Neural progenitor cell (in vitro differentiated cells): ENCODE measurements at regions not wholly inside any gene's neighbourhood (a gene's known extent, or its start where the extent isn't known, plus 50 kb on each side); places are given as distances from the start of the nearest gene placed in this dataset.

Experiments
- CTCF ChIP-seq: fragments of 200-600 bp; sonication (generic); IDR thresholded peaks from 2 replicates; pipeline ENCODE4 v1.5.1; 2017; ENCODE audit warnings: antibody characterized with exemption, mild to moderate bottlenecking
- EZH2 ChIP-seq: fragments of 200-600 bp; sonication (generic); IDR thresholded peaks from 2 replicates; pipeline ENCODE4 v1.6.1; 2017; ENCODE audit warnings: antibody characterized with exemption, mild to moderate bottlenecking, moderate library complexity
- EZH2phosphoT487 ChIP-seq: fragments of 200-600 bp; sonication (generic); IDR thresholded peaks from 2 replicates; pipeline ENCODE4 v1.6.1; 2017; ENCODE audit warnings: antibody characterized with exemption

GRCh38 chr10:4003348-4003973, 218.5 kb upstream of the KLF6 start:
- TF ChIP-seq CTCF (no peak), EZH2phosphoT487 (no peak), EZH2 (no peak)
